Esophagus muscularis mucosa (tissue), 4 donors: ENCODE measurements at regions not wholly inside any gene's neighbourhood (a gene's known extent, or its start where the extent isn't known, plus 50 kb on each side); places are given as distances from the start of the nearest gene placed in this dataset.

Experiments used
- DNase-seq: peaks from one replicate; pipeline ENCODE4 v3.0.0-alpha.2; 2017; ENCODE audit errors: extremely low spot score
- H3K27ac ChIP-seq, 4 donors: fragments of 200-600 bp; sonication (generic); replicated peaks in 1 of 4; 1 replicate in 3 of 4; 2 replicates in 1 of 4; pipeline ENCODE4 v1.5.1; 2016 to 2019; ENCODE audit warnings: mild to moderate bottlenecking in 1 of 4
- H3K27me3 ChIP-seq, 4 donors: fragments of 200-600 bp; sonication (generic); one replicate each; pipeline versions ENCODE4 v1.5.1 to v1.6.0; 2016 to 2019
- H3K36me3 ChIP-seq, 4 donors: fragments of 200-600 bp; sonication (generic); one replicate each; pipeline ENCODE4 v1.5.1; 2016 to 2019
- H3K4me1 ChIP-seq, 4 donors: fragments of 200-600 bp; sonication (generic); one replicate each; pipeline ENCODE4 v1.5.1; 2016 to 2019
- H3K4me3 ChIP-seq, 4 donors: fragments of 200-600 bp; sonication (generic); 1 replicate in 2 of 4; 2 replicates in 2 of 4; pipeline ENCODE4 v1.5.1; 2016 to 2019; ENCODE audit warnings: mild to moderate bottlenecking in 4 of 4, moderate library complexity in 1 of 4
- H3K9me3 ChIP-seq, 4 donors: fragments of 200-600 bp; sonication (generic); 1 replicate in 3 of 4; 2 replicates in 1 of 4; pipeline ENCODE4 v1.5.1; 2016 to 2019
- CTCF ChIP-seq, 3 experiments: fragments of 200-600 bp in 2 of 3; fragments of 450-650 bp in 1 of 3; sonication (generic) in 2 of 3; IDR thresholded peaks; one replicate each; pipeline ENCODE4 v1.5.1; 2017 to 2019; ENCODE audit warnings: antibody characterized with exemption in 3 of 3, mild to moderate bottlenecking in 2 of 3, moderate library complexity in 1 of 3
- EP300 ChIP-seq: sonication (generic); formaldehyde crosslinking; IDR thresholded peaks from one replicate; pipeline ENCODE4 v1.6.1; 2017; ENCODE audit warnings: antibody characterized with exemption
- POLR2A ChIP-seq: fragments of 450-650 bp; IDR thresholded peaks from one replicate; pipeline ENCODE4 v1.6.1; 2017; ENCODE audit warnings: antibody characterized with exemption, moderate library complexity, mild to moderate bottlenecking, low read depth
- POLR2AphosphoS5 ChIP-seq, 2 donors: sonication (generic); formaldehyde crosslinking; IDR thresholded peaks; one replicate each; pipeline ENCODE4 v1.6.1; 2017; ENCODE audit warnings: antibody characterized with exemption in 2 of 2
- WGBS: methylation state at CpG from one replicate; pipeline ENCODE4 v1.1.5; 2018; 5-methylcytosine and 5-hydroxymethylcytosine counted together
- intact Hi-C: fragments of 100-400 bp; cut with DNase I; formaldehyde crosslinking; loops from one replicate; pipeline ENCODE4 v1.15.1; 2023

- Histone ChIP-seq H3K9me3 (no peaks in the 10 kb centered on the region), H3K36me3 (no peaks in the 10 kb centered on the region), H3K4me1 (no peaks in the 10 kb centered on the region), H3K27ac (no peak overlapping the region), H3K27me3 (peaks cover 0 to 51% (median 10%) of the 10 kb centered on the region in 4 donors), H3K4me3 (no peak overlapping the region)
- TF ChIP-seq CTCF (IDR thresholded peaks at IDR 0.05) (no peak), POLR2AphosphoS5 (IDR thresholded peaks at IDR 0.05) (no peak), EP300 (no peak), POLR2A (no peak)
- no peak for DNase-seq
- WGBS, result 85% methylated on average over 12 of the region's 12 CpGs
- intact Hi-C loops, result no loop called here
These were observed 87.9 kb upstream of the CSF3R start for GRCh38 chr1:36570478-36571060.

GRCh38 chr1:36570006-36570405 lies 87.3 kb upstream of the CSF3R start:
- intact Hi-C loops, result no loop called here
- no peak for TF ChIP-seq CTCF (IDR thresholded peaks at IDR 0.05)
- no peak for TF ChIP-seq POLR2AphosphoS5 (IDR thresholded peaks at IDR 0.05)
- no peak for TF ChIP-seq EP300
- no peak for TF ChIP-seq POLR2A
- Histone ChIP-seq H3K4me3 (no peak overlapping the region), H3K27me3 (peaks cover 0 to 51% (median 7%) of the 10 kb centered on the region in 4 donors), H3K4me1 (no peaks in the 10 kb centered on the region), H3K36me3 (no peaks in the 10 kb centered on the region), H3K27ac (no peak overlapping the region), H3K9me3 (no peaks in the 10 kb centered on the region)
- DNase-seq, result no peak
- 83% methylated on average over 5 of the region's 7 CpGs for WGBS

GRCh38 chr1:36567601-36568341 lies 85.1 kb upstream of the CSF3R start:
- no peak for DNase-seq
- H3K36me3 ChIP-seq, result no peaks in the 10 kb centered on the region
- no peak overlapping the region for H3K27ac ChIP-seq

GRCh38 chr1:36565576-36566501 lies 83.1 kb upstream of the CSF3R start:
- no peak overlapping the region for H3K4me3 ChIP-seq
- peaks cover 0 to 19% (median 0%) of the 10 kb centered on the region in 4 donors for H3K27me3 ChIP-seq
- TF ChIP-seq POLR2A, result no peak
- no peak for TF ChIP-seq CTCF (IDR thresholded peaks at IDR 0.05)
- no peak for TF ChIP-seq POLR2AphosphoS5 (IDR thresholded peaks at IDR 0.05)
- no peak for TF ChIP-seq EP300
- no peak for DNase-seq
- H3K27ac ChIP-seq, result no peak overlapping the region
- H3K36me3 ChIP-seq, result no peaks in the 10 kb centered on the region
- no peaks in the 10 kb centered on the region for H3K4me1 ChIP-seq
- intact Hi-C loops, result no loop called here
- WGBS, result 41% methylated on average over 7 of the region's 7 CpGs
- no peaks in the 10 kb centered on the region for H3K9me3 ChIP-seq

More at GRCh38 chr1:36567601-36568341, 85.1 kb upstream of the CSF3R start:
- TF ChIP-seq POLR2AphosphoS5 (IDR thresholded peaks at IDR 0.05), result no peak
- TF ChIP-seq CTCF (IDR thresholded peaks at IDR 0.05), result no peak
- TF ChIP-seq POLR2A, result no peak
- no peak for TF ChIP-seq EP300
- Histone ChIP-seq H3K27me3 (peaks cover 0 to 34% (median under 1%) of the 10 kb centered on the region in 4 donors), H3K4me1 (no peaks in the 10 kb centered on the region), H3K4me3 (no peak overlapping the region), H3K9me3 (no peaks in the 10 kb centered on the region)
- intact Hi-C loops, result no loop called here
- 80% methylated on average over 9 of the region's 11 CpGs for WGBS
